IMR-90 (cell line): ENCODE measurements at regions not wholly inside any gene's neighbourhood (a gene's known extent, or its start where the extent isn't known, plus 50 kb on each side); places are given as distances from the start of the nearest gene placed in this dataset.

Experiments
- ATAC-seq: fragments of 200-7000 bp; cut with Tn5 transposase; 2 replicates; pipeline ENCODE4 v1.9.1; 2020; ENCODE audit warnings: low read depth, mild to moderate bottlenecking, moderate library complexity
- BruUV-seq: library from RNA; stranded (reverse); fragments of 400-500 nt; replicated peaks from 2 replicates; lab custom pipeline; 2021; lab: Mats Ljungman, UMichigan
- CTCF ChIA-PET: fragments of 300-600 bp; formaldehyde crosslinking; extraction: SDS; loops from one replicate; lab custom pipeline; 2021; ENCODE audit warnings: antibody characterized with exemption; lab: Yijun Ruan, JAX
- POLR2A ChIA-PET: fragments of 300-600 bp; sonication (Branson Sonifier 250); formaldehyde crosslinking; loops from one replicate; lab custom pipeline; 2022; ENCODE audit warnings: antibody characterized with exemption; ENCODE audit not compliant: unreplicated experiment; lab: Charles Lee
- DNase-seq: peaks from one replicate; pipeline ENCODE4 v3.0.0; 2013
- H2AFZ ChIP-seq: replicated peaks from 2 replicates; pipeline ENCODE3; 2013; ENCODE audit warnings: low read length, mild to moderate bottlenecking; ENCODE audit not compliant: poor library complexity
- H2AK5ac ChIP-seq: 2 replicates; pipeline ENCODE4 v1.6.1; 2013; ENCODE audit warnings: low read depth, low read length, inconsistent platforms
- H2AK9ac ChIP-seq: replicated peaks from 2 replicates; pipeline ENCODE3; 2013; ENCODE audit warnings: mild to moderate bottlenecking, low read depth, low read length, moderate library complexity; ENCODE audit not compliant: poor library complexity
- H2BK120ac ChIP-seq: 2 replicates; pipeline ENCODE4 v1.6.1; 2013; ENCODE audit warnings: low read depth, low read length, inconsistent platforms
- H2BK15ac ChIP-seq: 3 replicates; pipeline ENCODE4 v1.6.1; 2013; ENCODE audit warnings: low read depth, low read length, inconsistent platforms
- H2BK20ac ChIP-seq: 2 replicates; pipeline ENCODE4 v1.6.1; 2013; ENCODE audit warnings: low read depth, mild to moderate bottlenecking, inconsistent platforms, low read length, moderate library complexity
- H2BK5ac ChIP-seq: 2 replicates; pipeline ENCODE4 v1.6.1; 2013; ENCODE audit warnings: mild to moderate bottlenecking, low read depth, low read length, inconsistent platforms; ENCODE audit not compliant: poor library complexity, severe bottlenecking
- H3K14ac ChIP-seq: replicated peaks from 2 replicates; pipeline ENCODE4 v1.6.1; 2013; ENCODE audit warnings: low read depth, low read length, inconsistent platforms
- H3K18ac ChIP-seq: 2 replicates; pipeline ENCODE4 v1.6.1; 2013; ENCODE audit warnings: low read depth, low read length, control low read depth
- H3K23ac ChIP-seq: 2 replicates; pipeline ENCODE4 v1.6.1; 2013; ENCODE audit warnings: low read depth, low read length, inconsistent platforms
- H3K27ac ChIP-seq: 2 replicates; pipeline ENCODE4 v1.5.1; 2013; ENCODE audit warnings: mild to moderate bottlenecking, control low read depth, low read length; ENCODE audit not compliant: insufficient read depth
- H3K27me3 ChIP-seq: 2 replicates; pipeline ENCODE4 v1.6.1; 2013; ENCODE audit warnings: low read length; ENCODE audit not compliant: control insufficient read depth, insufficient read depth
- H3K36me3 ChIP-seq: 2 replicates; pipeline ENCODE4 v1.6.1; 2013; ENCODE audit warnings: low read length, mixed read lengths; ENCODE audit not compliant: control insufficient read depth, insufficient read depth
- H3K4ac ChIP-seq: 2 replicates; pipeline ENCODE4 v1.6.1; 2013; ENCODE audit warnings: low read depth, low read length, inconsistent platforms
- H3K4me1 ChIP-seq: 2 replicates; pipeline ENCODE4 v1.6.1; 2013; ENCODE audit warnings: low read length, mixed read lengths; ENCODE audit not compliant: control insufficient read depth, insufficient read depth
- H3K4me2 ChIP-seq: 2 replicates; pipeline ENCODE4 v1.6.1; 2013; ENCODE audit warnings: low read depth, mild to moderate bottlenecking, control low read depth, low read length, moderate library complexity
- H3K4me3 ChIP-seq: 2 replicates; pipeline ENCODE4 v1.5.1; 2013; ENCODE audit warnings: low read depth, mild to moderate bottlenecking, control low read depth, low read length, moderate library complexity; ENCODE audit not compliant: insufficient read depth
- H3K56ac ChIP-seq: 2 replicates; pipeline ENCODE4 v1.6.1; 2013; ENCODE audit warnings: low read length, inconsistent platforms; ENCODE audit not compliant: insufficient read depth; ENCODE audit errors: extremely low read depth
- H3K79me1 ChIP-seq, 2 experiments: 2 replicates each; pipeline ENCODE4 v1.6.1; 2013; ENCODE audit warnings: low read length in 2 of 2, inconsistent platforms in 1 of 2, low read depth in 1 of 2
- H3K9ac ChIP-seq: 2 replicates; pipeline ENCODE4 v1.6.1; 2013; ENCODE audit warnings: low read depth, low read length, control low read depth
- H3K9me1 ChIP-seq: 2 replicates; pipeline ENCODE4 v1.6.1; 2013; ENCODE audit warnings: low read length, inconsistent platforms; ENCODE audit not compliant: insufficient read depth
- H3K9me3 ChIP-seq: 2 replicates; pipeline ENCODE4 v1.6.1; 2013; ENCODE audit warnings: low read length; ENCODE audit not compliant: control insufficient read depth, insufficient read depth
- H4K20me1 ChIP-seq: 2 replicates; pipeline ENCODE4 v1.6.1; 2013; ENCODE audit warnings: low read length, inconsistent platforms; ENCODE audit not compliant: insufficient read depth
- H4K5ac ChIP-seq: 2 replicates; pipeline ENCODE4 v1.6.1; 2013; ENCODE audit warnings: mild to moderate bottlenecking, low read depth, low read length, control low read depth
- H4K8ac ChIP-seq, 2 experiments: 2 replicates each; pipeline ENCODE4 v1.6.1; 2013; ENCODE audit warnings: low read depth in 2 of 2, low read length in 2 of 2, control low read depth in 1 of 2, inconsistent platforms in 1 of 2
- H4K91ac ChIP-seq: 2 replicates; pipeline ENCODE4 v1.6.1; 2013; ENCODE audit warnings: low read depth, low read length, inconsistent platforms; ENCODE audit not compliant: insufficient read depth
- BHLHE40 ChIP-seq: fragments of 150-350 bp; IDR thresholded peaks from 2 replicates; pipeline ENCODE4 v1.6.1; 2016; ENCODE audit warnings: mild to moderate bottlenecking, low read depth, low read length
- CEBPB ChIP-seq: IDR thresholded peaks from 2 replicates; pipeline ENCODE4 v1.6.1; 2012; ENCODE audit warnings: low read depth, low read length, improper control_type of control experiment
- CHD1 ChIP-seq: IDR thresholded peaks from 2 replicates; pipeline ENCODE4 v1.6.1; 2012; ENCODE audit warnings: low read depth, low read length, improper control_type of control experiment
- ELK1 ChIP-seq: fragments of 150-350 bp; IDR thresholded peaks from 2 replicates; pipeline ENCODE4 v1.6.1; 2016; ENCODE audit warnings: low read depth, mild to moderate bottlenecking, low read length, moderate library complexity, borderline replicate concordance
- FOS ChIP-seq: fragments of 150-350 bp; IDR thresholded peaks from 2 replicates; pipeline ENCODE4 v1.6.1; 2016; ENCODE audit warnings: low read depth, low read length
- MAFK ChIP-seq: IDR thresholded peaks from 2 replicates; pipeline ENCODE4 v1.6.1; 2012; ENCODE audit warnings: low read depth, low read length, improper control_type of control experiment
- MAZ ChIP-seq: IDR thresholded peaks from 2 replicates; pipeline ENCODE4 v1.6.1; 2012; ENCODE audit warnings: low read depth, mild to moderate bottlenecking, low read length, improper control_type of control experiment, moderate library complexity, borderline replicate concordance
- MXI1 ChIP-seq: IDR thresholded peaks from 2 replicates; pipeline ENCODE4 v1.6.1; 2012; ENCODE audit warnings: low read depth, mild to moderate bottlenecking, low read length, moderate library complexity, borderline replicate concordance
- NFE2L2 ChIP-seq: fragments of 150-350 bp; IDR thresholded peaks from 2 replicates; pipeline ENCODE4 v1.6.1; 2016; ENCODE audit warnings: low read depth, mild to moderate bottlenecking, low read length
- POLR2A ChIP-seq: IDR thresholded peaks from 2 replicates; pipeline ENCODE4 v1.6.1; 2012; ENCODE audit warnings: mild to moderate bottlenecking, low read depth, low read length
- RAD21 ChIP-seq: IDR thresholded peaks from 2 replicates; pipeline ENCODE4 v1.6.1; 2012; ENCODE audit warnings: low read length, improper control_type of control experiment
- RCOR1 ChIP-seq: IDR thresholded peaks from 2 replicates; pipeline ENCODE4 v1.6.1; 2012; ENCODE audit warnings: mild to moderate bottlenecking, low read length, improper control_type of control experiment; ENCODE audit not compliant: insufficient replicate concordance
- RFX5 ChIP-seq: IDR thresholded peaks from 2 replicates; pipeline ENCODE4 v1.8.0; 2012; ENCODE audit warnings: low read depth, mild to moderate bottlenecking, low read length, moderate library complexity
- SMC3 ChIP-seq: fragments of 150-350 bp; IDR thresholded peaks from 2 replicates; pipeline ENCODE4 v1.6.1; 2016; ENCODE audit warnings: low read depth, mild to moderate bottlenecking, antibody characterized with exemption, low read length, moderate library complexity
- WGBS, 2 experiments: methylation state at CpG; one replicate each; pipeline versions ENCODE4 v1.1.5 to v1.1.7; 2013; ENCODE audit warnings: missing lambda C conversion rate in 2 of 2; ENCODE audit not compliant: insufficient read length in 1 of 2; ENCODE audit errors: extremely low coverage in 2 of 2; 5-methylcytosine and 5-hydroxymethylcytosine counted together
- dilution Hi-C: fragments of 300-500 bp; cut with HindIII; formaldehyde crosslinking; loops from one replicate; pipeline ENCODE4 v1.14.3; 2018; ENCODE audit warnings: low sequenced_read_pairs; ENCODE audit not compliant: unreplicated experiment
- in situ Hi-C: fragments of 300-500 bp; cut with MboI; formaldehyde crosslinking; loops from 3 replicates; pipeline ENCODE4 v1.14.3; 2019; ENCODE audit warnings: low sequenced_read_pairs, inconsistent platforms, mixed read lengths
- intact Hi-C: fragments of 100-400 bp; cut with micrococcal nuclease; formaldehyde crosslinking; loops from 2 replicates; pipeline ENCODE4 v1.10.0; 2022
- TF ChIP-seq, protein P1 (sequence below): conservative IDR thresholded peaks from 2 replicates; pipeline ENCODE4 v1.5.1; 2012; ENCODE audit warnings: mild to moderate bottlenecking, low read depth, low read length, improper control_type of control experiment

DNA sequence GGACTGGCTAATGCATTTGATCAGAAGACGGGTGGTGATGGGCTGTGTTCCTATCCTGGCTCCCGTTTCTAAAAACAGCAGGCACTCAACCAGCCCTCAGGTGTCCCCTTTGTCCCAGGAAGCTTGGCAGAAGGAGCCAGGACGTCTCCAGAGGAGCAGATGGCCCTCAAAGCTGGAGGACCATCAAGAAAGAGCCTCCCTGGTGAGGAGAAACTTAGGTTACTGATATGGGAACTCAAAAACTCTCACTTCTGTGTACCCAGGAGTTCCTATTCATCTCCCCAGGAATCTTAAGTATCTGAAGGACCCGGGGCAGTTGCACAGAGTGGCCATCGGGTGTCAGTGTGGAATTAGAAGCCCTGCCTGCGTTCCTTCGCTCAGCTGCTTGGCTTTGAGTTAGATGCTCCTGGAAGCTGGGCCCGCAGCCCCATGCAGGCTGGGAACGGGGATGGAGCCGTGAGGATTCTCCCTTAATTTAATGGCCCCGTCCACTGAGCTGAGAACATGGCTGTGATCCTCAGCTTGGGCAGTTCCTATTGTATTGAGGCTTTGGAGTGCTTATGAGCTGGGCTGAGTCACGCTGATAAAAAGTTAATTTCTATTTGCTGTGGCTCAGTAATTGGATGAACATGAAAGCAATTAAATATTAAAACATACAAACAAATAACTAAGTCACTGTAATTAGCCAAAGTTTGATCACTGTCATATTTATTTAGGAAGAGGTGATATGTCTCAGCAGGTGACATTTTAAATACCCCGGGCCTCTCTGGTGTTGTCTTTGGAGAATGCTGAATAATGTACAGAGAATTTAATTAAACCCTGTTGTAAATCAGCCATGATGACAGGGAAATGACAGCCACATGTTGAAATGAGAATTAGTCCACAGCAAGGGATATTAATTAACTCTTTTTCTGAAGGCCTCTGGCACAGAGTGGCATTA, 402.1 kb downstream of the SEC14L1 start:
- H4K8ac ChIP-seq: no peak overlapping the region
- no peak overlapping the region for H2AK9ac ChIP-seq
- no peak overlapping the region for H3K56ac ChIP-seq
- no peak overlapping the region for H3K18ac ChIP-seq
- H3K23ac ChIP-seq: no peak overlapping the region
- no peak overlapping the region for H3K27ac ChIP-seq
- H3K9me1 ChIP-seq: no peaks in the 10 kb centered on the region
- peaks cover 4% of the 10 kb centered on the region for H3K9me3 ChIP-seq
- ChIA-PET CTCF (interaction anchor here (0.6 to 2.9 kb wide), 8 partner anchors 14 to 542 kb away, joined by 3 to 31 read pairs (median 6); no protein-coding TSS in a partner anchor), POLR2A (no interaction called here)
- H4K91ac ChIP-seq: no peak overlapping the region
- no peaks in the 10 kb centered on the region for H4K20me1 ChIP-seq
- H3K4me3 ChIP-seq: no peak overlapping the region
- H2BK20ac ChIP-seq: no peak overlapping the region
- H3K4me2 ChIP-seq: no peak overlapping the region
- H2BK5ac ChIP-seq: no peak overlapping the region
- no TSS peak for BruUV-seq
- no peak overlapping the region for H3K9ac ChIP-seq
- no peaks in the 10 kb centered on the region for H3K79me1 ChIP-seq
- dilution Hi-C loops: no loop called here
- no peak overlapping the region for H2BK15ac ChIP-seq
- in situ Hi-C loops: loop anchor here (5.0 kb wide), 1 partner anchor 469 kb away; no protein-coding TSS in a partner anchor
- H3K14ac ChIP-seq: no peak overlapping the region
- H3K4ac ChIP-seq: no peak overlapping the region
- H3K36me3 ChIP-seq: no peaks in the 10 kb centered on the region
- WGBS, 2 experiments: no CpG with 5 or more reads among the region's 13 CpGs
- DNase-seq (peak; percentile 78), ATAC-seq (peak; percentile 99)
- no peak overlapping the region for H4K5ac ChIP-seq
- peaks cover 44% of the 10 kb centered on the region for H3K27me3 ChIP-seq
- TF ChIP-seq RAD21 (peak; percentile 93), BHLHE40 (no peak), FOS (no peak), MAZ (no peak; the same call in 1 of the 2 replicates), ELK1 (no peak), CHD1 (no peak), RCOR1 (no peak), MAFK (no peak), RFX5 (no peak), SMC3 (peak; percentile 88), POLR2A (no peak), NFE2L2 (no peak), CEBPB (no peak), MXI1 (no peak)
- TF ChIP-seq, protein P1, sequence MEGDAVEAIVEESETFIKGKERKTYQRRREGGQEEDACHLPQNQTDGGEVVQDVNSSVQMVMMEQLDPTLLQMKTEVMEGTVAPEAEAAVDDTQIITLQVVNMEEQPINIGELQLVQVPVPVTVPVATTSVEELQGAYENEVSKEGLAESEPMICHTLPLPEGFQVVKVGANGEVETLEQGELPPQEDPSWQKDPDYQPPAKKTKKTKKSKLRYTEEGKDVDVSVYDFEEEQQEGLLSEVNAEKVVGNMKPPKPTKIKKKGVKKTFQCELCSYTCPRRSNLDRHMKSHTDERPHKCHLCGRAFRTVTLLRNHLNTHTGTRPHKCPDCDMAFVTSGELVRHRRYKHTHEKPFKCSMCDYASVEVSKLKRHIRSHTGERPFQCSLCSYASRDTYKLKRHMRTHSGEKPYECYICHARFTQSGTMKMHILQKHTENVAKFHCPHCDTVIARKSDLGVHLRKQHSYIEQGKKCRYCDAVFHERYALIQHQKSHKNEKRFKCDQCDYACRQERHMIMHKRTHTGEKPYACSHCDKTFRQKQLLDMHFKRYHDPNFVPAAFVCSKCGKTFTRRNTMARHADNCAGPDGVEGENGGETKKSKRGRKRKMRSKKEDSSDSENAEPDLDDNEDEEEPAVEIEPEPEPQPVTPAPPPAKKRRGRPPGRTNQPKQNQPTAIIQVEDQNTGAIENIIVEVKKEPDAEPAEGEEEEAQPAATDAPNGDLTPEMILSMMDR: peak; percentile 96
- no peaks in the 10 kb centered on the region for H3K4me1 ChIP-seq
- H2AFZ ChIP-seq: peak overlapping the region; percentile 16
- no peak overlapping the region for H2BK120ac ChIP-seq
- intact Hi-C loops: loop anchor here (1.0 to 5.0 kb wide), 2 partner anchors 419 to 471 kb away; no protein-coding TSS in a partner anchor
- no peak overlapping the region for H2AK5ac ChIP-seq
